ENCODE measurements at regions not wholly inside any gene's neighbourhood (a gene's known extent, or its start where the extent isn't known, plus 50 kb on each side); places are given as distances from the start of the nearest gene placed in this dataset.

DNA sequence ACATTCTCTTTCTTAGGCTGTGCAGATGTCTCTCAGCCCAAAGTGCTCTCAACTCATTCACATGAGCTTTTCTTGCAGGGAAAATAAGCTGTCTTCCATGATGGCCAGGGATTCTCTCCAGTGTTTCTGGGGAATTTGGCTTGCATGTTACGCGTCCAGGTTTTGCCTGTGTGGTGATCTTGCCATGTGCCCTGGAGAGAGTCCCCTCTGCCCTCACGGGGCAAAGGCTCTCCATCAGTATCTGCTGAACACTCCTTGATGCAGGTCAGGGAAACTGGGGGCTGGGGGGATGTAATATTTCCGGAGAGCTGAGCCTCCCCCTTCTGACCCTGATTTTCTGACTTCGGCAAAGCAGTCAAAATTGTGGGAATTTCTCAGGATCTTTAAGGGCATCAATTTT is 87.6 kb downstream of the ACKR3 start:
- Histone ChIP-seq H3K9me3 (replicated peaks; ENCODE audit: low read length) (no peaks in the 10 kb centered on the region), H3K4me1 (ENCODE audit: control insufficient read depth, insufficient read depth, low read length) (peaks cover 14% of the 10 kb centered on the region), H3K27me3 (ENCODE audit: control insufficient read depth, insufficient read depth, low read length) (peaks cover 9% of the 10 kb centered on the region), H3K9ac (ENCODE audit: low read depth, low read length) (no peak overlapping the region), H3K4me2 (ENCODE audit: low read length) (no peak overlapping the region), H3K36me3 (ENCODE audit: insufficient read depth, low read length) (no peaks in the 10 kb centered on the region), H3K4me3 (ENCODE audit: low read length) (no peak overlapping the region)

DNA sequence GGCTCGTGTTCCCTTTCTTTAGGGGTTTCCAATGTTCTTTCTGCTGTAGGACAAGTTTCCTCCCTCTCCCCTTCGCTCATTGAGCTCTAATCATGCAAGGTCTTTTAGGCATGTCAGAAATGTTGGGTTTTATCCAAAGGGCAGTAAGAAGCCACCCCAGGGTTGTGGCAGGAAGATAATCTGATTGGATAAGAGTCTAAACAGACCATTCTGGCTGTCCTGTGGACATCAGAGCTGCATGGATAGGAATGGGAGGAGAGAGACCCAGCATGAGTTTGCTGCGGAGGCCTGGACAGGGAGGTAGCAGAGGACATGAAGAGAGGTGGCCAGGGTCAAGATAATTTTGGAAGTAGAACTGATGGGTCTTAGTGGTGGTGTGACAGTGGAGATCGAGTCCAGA is 88.2 kb downstream of the ACKR3 start:
- H3K4me1 ChIP-seq (ENCODE audit: control insufficient read depth, insufficient read depth, low read length) = peaks cover 20% of the 10 kb centered on the region
- H3K9me3 ChIP-seq (replicated peaks; ENCODE audit: low read length) = no peaks in the 10 kb centered on the region
- H3K4me3 ChIP-seq (ENCODE audit: low read length) = no peak overlapping the region
- no peaks in the 10 kb centered on the region for H3K36me3 ChIP-seq (ENCODE audit: insufficient read depth, low read length)
- H3K4me2 ChIP-seq (ENCODE audit: low read length) = no peak overlapping the region
- peaks cover 9% of the 10 kb centered on the region for H3K27me3 ChIP-seq (ENCODE audit: control insufficient read depth, insufficient read depth, low read length)
- no peak overlapping the region for H3K9ac ChIP-seq (ENCODE audit: low read depth, low read length)

DNA sequence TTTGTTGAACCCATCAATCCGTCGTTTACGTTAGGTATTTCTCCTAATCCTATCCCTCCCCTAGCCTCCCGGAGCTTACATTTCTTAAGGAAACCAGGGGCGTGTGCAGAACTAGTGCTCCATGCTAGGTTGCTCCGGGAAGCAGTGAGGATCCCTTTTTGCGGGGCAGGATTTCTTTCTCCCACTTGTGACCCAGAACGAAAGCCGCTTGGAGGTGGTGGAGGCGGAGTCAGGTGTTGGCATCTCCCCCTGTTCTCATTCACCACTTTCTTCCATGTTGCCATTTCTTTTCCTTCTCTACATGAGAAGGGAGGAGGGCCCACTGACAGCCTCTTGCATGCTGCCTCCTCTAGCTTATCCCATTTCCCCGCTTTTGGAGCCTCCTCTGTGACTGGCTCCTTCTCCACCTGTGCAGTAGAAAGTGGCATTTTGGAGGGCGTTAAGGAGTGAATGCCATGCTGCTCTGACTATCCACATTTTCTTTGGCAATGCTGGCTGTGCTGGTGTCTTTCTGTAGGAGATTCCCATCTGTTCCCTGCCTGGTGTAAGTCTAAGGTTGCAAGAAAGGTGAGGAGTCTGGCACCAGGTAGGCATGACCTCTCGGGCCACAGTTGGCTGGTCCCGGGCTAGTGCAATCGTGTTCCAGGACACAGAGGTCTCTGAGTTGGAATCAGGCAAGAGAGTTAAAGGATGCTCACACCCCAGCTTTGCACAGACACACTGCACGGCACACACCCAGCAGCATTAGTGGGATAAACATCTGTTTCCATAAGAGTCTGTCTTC is 89.5 kb downstream of the ACKR3 start:
- peaks cover 9% of the 10 kb centered on the region for H3K27me3 ChIP-seq (ENCODE audit: control insufficient read depth, insufficient read depth, low read length)

DNA sequence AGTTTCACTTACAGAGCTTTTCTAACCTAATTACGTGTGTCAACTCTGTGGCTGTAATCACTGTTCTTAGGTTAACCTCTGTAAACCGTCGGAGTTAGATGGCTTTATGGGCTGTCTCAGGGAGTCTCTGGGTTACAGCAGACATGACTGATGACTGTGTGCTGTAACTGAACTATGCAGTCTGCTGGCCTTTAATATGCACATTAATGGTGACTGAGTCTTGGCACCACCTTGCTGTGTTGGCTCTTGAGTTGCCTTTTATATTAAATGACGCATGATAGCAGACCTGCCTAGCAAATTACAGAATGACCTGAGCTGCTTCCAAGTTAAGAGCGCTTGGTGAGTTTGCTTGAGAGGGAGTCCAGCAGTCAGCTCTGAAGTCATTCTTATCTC is 90.1 kb downstream of the ACKR3 start:
- no peak overlapping the region for H3K4me2 ChIP-seq (ENCODE audit: low read length)
- H3K36me3 ChIP-seq (ENCODE audit: insufficient read depth, low read length) = no peaks in the 10 kb centered on the region
- H3K9me3 ChIP-seq (replicated peaks; ENCODE audit: low read length) = no peaks in the 10 kb centered on the region
- peaks cover 34% of the 10 kb centered on the region for H3K4me1 ChIP-seq (ENCODE audit: control insufficient read depth, insufficient read depth, low read length)
- no peak overlapping the region for H3K9ac ChIP-seq (ENCODE audit: low read depth, low read length)
- H3K27me3 ChIP-seq (ENCODE audit: control insufficient read depth, insufficient read depth, low read length) = peaks cover 9% of the 10 kb centered on the region
- H3K4me3 ChIP-seq (ENCODE audit: low read length) = no peak overlapping the region

More for the DNA sequence above, 89.5 kb downstream of the ACKR3 start:
- Histone ChIP-seq H3K9me3 (replicated peaks; ENCODE audit: low read length) (no peaks in the 10 kb centered on the region), H3K4me2 (ENCODE audit: low read length) (no peak overlapping the region), H3K36me3 (ENCODE audit: insufficient read depth, low read length) (no peaks in the 10 kb centered on the region), H3K4me3 (ENCODE audit: low read length) (no peak overlapping the region), H3K9ac (ENCODE audit: low read depth, low read length) (no peak overlapping the region), H3K4me1 (ENCODE audit: control insufficient read depth, insufficient read depth, low read length) (peaks cover 33% of the 10 kb centered on the region)

DNA sequence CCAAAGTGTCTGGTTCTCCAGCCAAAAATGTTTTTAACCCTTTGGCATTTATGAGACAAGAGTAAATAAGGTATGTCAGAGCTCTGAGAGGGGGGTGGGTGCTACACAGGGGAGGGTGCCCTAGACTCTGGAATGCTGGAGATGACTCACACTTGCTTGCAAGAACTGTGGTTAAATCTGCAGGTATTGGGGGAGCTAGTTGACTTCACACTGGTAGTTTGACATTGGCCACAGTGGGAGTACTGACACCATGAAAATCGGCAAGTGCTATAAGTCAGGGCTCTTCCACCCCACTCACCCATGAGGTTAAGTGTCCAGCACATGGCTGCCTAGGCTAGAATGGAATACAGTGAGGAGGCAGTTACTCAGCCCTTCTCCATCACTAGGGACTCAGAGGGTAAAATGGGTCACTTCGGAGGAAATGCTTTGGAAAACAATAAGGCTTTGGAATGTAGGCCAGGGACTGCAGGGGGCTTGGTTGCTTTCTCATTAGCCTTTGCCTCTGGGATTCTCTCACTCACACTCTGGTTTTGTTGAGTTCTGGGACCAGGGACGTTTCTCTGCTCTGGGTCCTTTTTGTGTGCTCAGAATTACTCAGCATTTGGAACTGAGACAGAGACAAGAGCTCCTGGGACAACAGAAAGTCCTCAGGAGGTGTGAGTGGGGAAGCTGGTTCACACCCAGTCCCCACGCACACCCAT is 91.6 kb downstream of the ACKR3 start:
- H3K36me3 ChIP-seq (ENCODE audit: insufficient read depth, low read length) = no peaks in the 10 kb centered on the region
- H3K4me1 ChIP-seq (ENCODE audit: control insufficient read depth, insufficient read depth, low read length) = peaks cover 34% of the 10 kb centered on the region
- no peak overlapping the region for H3K9ac ChIP-seq (ENCODE audit: low read depth, low read length)
- no peak overlapping the region for H3K4me3 ChIP-seq (ENCODE audit: low read length)
- H3K4me2 ChIP-seq (ENCODE audit: low read length) = no peak overlapping the region
- peaks cover 9% of the 10 kb centered on the region for H3K27me3 ChIP-seq (ENCODE audit: control insufficient read depth, insufficient read depth, low read length)
- no peaks in the 10 kb centered on the region for H3K9me3 ChIP-seq (replicated peaks; ENCODE audit: low read length)

DNA sequence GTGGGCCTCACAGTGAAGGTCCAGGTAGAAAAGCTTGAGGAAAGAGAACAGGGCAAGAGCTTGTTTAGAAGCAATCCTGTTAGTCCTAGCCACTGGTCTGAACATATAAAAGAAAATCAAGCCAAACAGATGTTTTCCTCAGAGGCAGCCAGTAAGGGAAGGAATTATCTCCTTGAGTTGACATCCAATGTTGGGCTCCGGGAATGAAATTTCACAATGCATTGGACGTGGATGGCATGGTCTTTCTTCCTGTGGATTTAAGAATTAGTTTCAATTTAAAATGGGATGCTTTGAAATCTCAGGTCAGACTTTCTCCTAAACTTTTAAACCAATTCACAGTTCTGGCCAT is 92.1 kb downstream of the ACKR3 start:
- peaks cover 34% of the 10 kb centered on the region for H3K4me1 ChIP-seq (ENCODE audit: control insufficient read depth, insufficient read depth, low read length)
- H3K4me2 ChIP-seq (ENCODE audit: low read length) = no peak overlapping the region
- H3K9ac ChIP-seq (ENCODE audit: low read depth, low read length) = no peak overlapping the region
- no peaks in the 10 kb centered on the region for H3K36me3 ChIP-seq (ENCODE audit: insufficient read depth, low read length)
- no peak overlapping the region for H3K4me3 ChIP-seq (ENCODE audit: low read length)
- no peaks in the 10 kb centered on the region for H3K9me3 ChIP-seq (replicated peaks; ENCODE audit: low read length)
- H3K27me3 ChIP-seq (ENCODE audit: control insufficient read depth, insufficient read depth, low read length) = peaks cover 9% of the 10 kb centered on the region

DNA sequence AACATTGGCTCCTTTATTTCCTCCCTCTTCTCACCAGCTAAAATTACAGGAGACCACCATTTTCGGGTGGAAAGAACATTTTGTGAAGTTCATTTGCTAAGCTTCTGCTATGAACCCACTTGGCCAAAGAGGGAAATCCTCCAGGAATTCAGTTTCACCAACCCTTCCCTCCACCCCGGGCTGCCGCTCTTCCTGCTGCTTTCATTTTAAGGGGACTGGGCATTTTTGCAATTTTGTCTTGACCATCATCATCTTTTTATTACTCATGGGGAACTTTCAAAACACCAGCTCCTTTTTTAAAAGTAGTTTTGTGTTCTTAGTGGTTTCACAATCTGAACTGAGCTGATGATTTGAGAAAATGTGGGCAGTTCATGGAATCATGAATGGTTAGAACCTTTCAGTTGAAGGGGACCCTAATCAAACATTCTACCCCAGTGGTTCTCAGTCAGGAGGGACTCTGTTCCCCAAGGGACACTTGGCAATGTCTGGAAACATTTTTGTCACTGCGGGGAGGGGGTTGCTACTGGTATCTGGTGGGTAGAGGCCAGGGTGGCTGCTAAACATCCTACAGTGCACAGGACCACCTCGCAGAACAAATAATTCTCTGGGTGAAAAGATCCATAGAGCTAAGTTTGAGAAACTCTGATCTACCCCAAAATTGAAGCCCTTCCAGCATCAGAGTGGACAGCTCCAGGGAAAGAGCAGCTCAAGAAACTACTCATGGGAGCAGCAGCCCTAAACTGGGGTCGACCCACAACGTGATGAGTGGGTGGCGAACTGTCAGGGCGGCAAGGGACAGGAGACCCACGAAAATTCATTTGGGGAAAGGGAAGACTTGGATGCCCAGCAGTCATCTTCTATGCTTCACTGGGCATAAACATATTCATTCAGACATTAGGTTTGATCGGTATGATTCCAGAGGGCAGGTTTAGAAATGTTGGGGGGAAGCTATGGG is 92.9 kb downstream of the ACKR3 start:
- no peaks in the 10 kb centered on the region for H3K9me3 ChIP-seq (replicated peaks; ENCODE audit: low read length)

DNA sequence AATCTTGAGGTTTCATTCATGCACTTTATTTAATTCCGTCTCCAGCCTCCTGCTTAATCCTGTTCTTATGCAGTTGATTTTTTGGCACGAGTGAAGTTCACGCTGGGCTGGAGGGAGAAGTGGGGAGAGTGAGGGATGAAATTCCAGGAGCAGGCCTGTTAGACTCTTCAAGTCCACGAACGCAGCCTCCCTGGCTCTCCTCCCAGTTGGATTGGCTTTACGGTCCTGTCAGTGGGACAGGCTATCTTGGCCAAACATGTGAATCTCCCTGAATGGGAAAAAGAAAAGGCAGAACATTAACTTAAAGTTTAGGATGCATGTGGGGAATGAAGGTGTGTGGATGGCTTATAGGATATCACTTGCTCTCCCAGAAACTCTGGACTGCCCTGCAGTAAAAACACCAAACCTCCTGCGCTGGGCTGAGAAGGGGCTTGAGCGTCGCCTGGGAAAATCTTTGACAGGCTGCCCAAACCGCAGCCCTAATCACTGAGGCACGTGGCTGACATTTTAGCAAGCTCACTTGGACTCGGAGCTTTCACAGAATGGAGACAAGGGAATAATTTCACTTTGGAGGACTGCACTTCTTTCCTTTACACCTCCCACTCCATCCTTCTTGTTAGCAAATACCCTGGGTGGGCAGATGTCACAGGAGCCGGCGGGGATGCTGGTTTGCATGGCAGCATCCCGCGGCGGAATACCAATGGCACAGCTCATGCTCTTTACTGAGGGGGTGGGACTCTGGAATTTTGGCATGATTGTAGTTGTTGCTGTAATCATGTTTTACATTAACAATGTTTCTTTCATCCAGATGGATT is 93.9 kb downstream of the ACKR3 start:
- Histone ChIP-seq H3K9me3 (replicated peaks; ENCODE audit: low read length) (no peaks in the 10 kb centered on the region), H3K4me2 (ENCODE audit: low read length) (peak overlapping the region; percentile 22), H3K36me3 (ENCODE audit: insufficient read depth, low read length) (no peaks in the 10 kb centered on the region), H3K4me3 (ENCODE audit: low read length) (no peak overlapping the region), H3K4me1 (ENCODE audit: control insufficient read depth, insufficient read depth, low read length) (peaks cover 34% of the 10 kb centered on the region), H3K9ac (ENCODE audit: low read depth, low read length) (no peak overlapping the region), H3K27me3 (ENCODE audit: control insufficient read depth, insufficient read depth, low read length) (peaks cover 9% of the 10 kb centered on the region)

More for the DNA sequence above, 92.9 kb downstream of the ACKR3 start:
- Histone ChIP-seq H3K9ac (ENCODE audit: low read depth, low read length) (peak overlapping the region; percentile 5), H3K27me3 (ENCODE audit: control insufficient read depth, insufficient read depth, low read length) (peaks cover 9% of the 10 kb centered on the region), H3K4me1 (ENCODE audit: control insufficient read depth, insufficient read depth, low read length) (peaks cover 34% of the 10 kb centered on the region), H3K36me3 (ENCODE audit: insufficient read depth, low read length) (no peaks in the 10 kb centered on the region), H3K4me3 (ENCODE audit: low read length) (no peak overlapping the region), H3K4me2 (ENCODE audit: low read length) (peak overlapping the region; percentile 31)

DNA sequence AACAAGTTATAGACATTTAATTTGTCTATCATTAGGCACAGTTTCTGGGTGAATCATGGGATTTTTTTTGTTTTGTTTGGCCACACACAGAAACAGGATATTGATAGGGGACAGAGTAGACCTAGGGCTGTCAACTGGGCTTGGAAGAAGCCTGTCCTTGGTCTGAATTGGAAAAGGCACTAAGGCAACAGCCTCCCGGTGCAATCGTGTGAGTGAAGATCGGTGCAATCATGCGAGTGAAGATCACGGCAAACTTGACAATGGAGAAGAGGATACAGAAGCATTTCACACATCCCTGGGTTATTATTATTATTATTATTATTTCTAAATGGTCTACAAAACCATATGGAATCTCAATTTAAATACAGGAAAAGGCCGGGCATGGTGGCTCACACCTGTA is 94.5 kb downstream of the ACKR3 start:
- H3K4me2 ChIP-seq (ENCODE audit: low read length) = peak overlapping the region; percentile 22
- peaks cover 8% of the 10 kb centered on the region for H3K27me3 ChIP-seq (ENCODE audit: control insufficient read depth, insufficient read depth, low read length)
- H3K36me3 ChIP-seq (ENCODE audit: insufficient read depth, low read length) = no peaks in the 10 kb centered on the region
- H3K4me1 ChIP-seq (ENCODE audit: control insufficient read depth, insufficient read depth, low read length) = peaks cover 34% of the 10 kb centered on the region
- no peak overlapping the region for H3K9ac ChIP-seq (ENCODE audit: low read depth, low read length)
- no peak overlapping the region for H3K4me3 ChIP-seq (ENCODE audit: low read length)
- no peaks in the 10 kb centered on the region for H3K9me3 ChIP-seq (replicated peaks; ENCODE audit: low read length)

DNA sequence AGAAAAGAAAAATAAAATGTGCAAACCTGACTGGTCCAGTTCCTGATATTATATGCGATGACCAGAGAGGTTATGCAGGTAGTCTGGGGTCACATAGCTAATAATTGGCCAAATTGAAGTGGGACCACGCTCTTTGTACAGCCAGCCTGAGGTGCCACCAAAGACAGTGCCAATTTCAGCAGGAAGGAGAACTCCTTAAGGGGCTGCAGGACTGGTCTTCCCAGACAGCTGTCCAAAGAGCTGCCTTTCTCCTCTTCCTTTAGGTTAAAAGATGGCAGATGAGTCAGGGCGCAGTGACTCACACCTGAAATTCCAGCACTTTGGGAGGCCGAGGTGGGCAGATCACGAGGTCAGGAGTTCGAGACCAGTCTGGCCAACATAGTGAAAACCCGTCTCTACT is 95.5 kb downstream of the ACKR3 start:
- H3K9me3 ChIP-seq (replicated peaks; ENCODE audit: low read length) = no peaks in the 10 kb centered on the region
- peaks cover 34% of the 10 kb centered on the region for H3K4me1 ChIP-seq (ENCODE audit: control insufficient read depth, insufficient read depth, low read length)
- H3K4me2 ChIP-seq (ENCODE audit: low read length) = no peak overlapping the region
- H3K27me3 ChIP-seq (ENCODE audit: control insufficient read depth, insufficient read depth, low read length) = peaks cover 4% of the 10 kb centered on the region
- no peak overlapping the region for H3K4me3 ChIP-seq (ENCODE audit: low read length)
- no peaks in the 10 kb centered on the region for H3K36me3 ChIP-seq (ENCODE audit: insufficient read depth, low read length)
- no peak overlapping the region for H3K9ac ChIP-seq (ENCODE audit: low read depth, low read length)

Data from skeletal muscle satellite cell (primary cell).